OCI-LY7 (cell line): ENCODE measurements at regions not wholly inside any gene's neighbourhood (a gene's known extent, or its start where the extent isn't known, plus 50 kb on each side); places are given as distances from the start of the nearest gene placed in this dataset.

Source experiments
- CTCF ChIP-seq: fragments of 200-600 bp; sonication (generic); conservative IDR thresholded peaks from 2 replicates; pipeline ENCODE4 v1.5.1; 2014; ENCODE audit warnings: mild to moderate bottlenecking, antibody characterized with exemption, low read length, moderate library complexity, mixed read lengths
- EZH2phosphoT487 ChIP-seq: fragments of 200-600 bp; sonication (generic); IDR thresholded peaks from 2 replicates; pipeline ENCODE4 v1.6.1; 2018; ENCODE audit warnings: low read depth, borderline replicate concordance, mild to moderate bottlenecking, mixed run types, antibody characterized with exemption, low read length, moderate library complexity, mixed read lengths

- TF ChIP-seq CTCF (no peak), EZH2phosphoT487 (no peak)
These were observed 427.9 kb downstream of the CDH11 start for GRCh38 chr16:64693946-64694345.
